H1 (cell line): ENCODE measurements at regions not wholly inside any gene's neighbourhood (a gene's known extent, or its start where the extent isn't known, plus 50 kb on each side); places are given as distances from the start of the nearest gene placed in this dataset.

Experiments
- CTCF ChIA-PET: fragments of 300-600 bp; sonication (Branson Sonifier 250); formaldehyde crosslinking; loops from one replicate; lab custom pipeline; 2021; ENCODE audit not compliant: partially characterized antibody; lab: Charles Lee
- POLR2A ChIA-PET: fragments of 300-600 bp; sonication (Branson Sonifier 250); formaldehyde crosslinking; loops from one replicate; lab custom pipeline; 2021; ENCODE audit warnings: inconsistent platforms; ENCODE audit not compliant: partially characterized antibody; lab: Charles Lee
- DNase-seq, 2 experiments: peaks; one replicate each; pipeline versions ENCODE4 v3.0.0 to v3.0.0-alpha.2; 2010 to 2022; ENCODE audit warnings: low spot score in 2 of 2, low read depth in 1 of 2, mixed read lengths in 1 of 2
- FAIRE-seq: peaks from 2 replicates; lab custom pipeline; 2011; peaks lifted over from hg19 to GRCh38; lab: Jason Lieb, UNC
- H2AFZ ChIP-seq: 2 replicates; pipeline ENCODE4 v1.8.1; 2012; ENCODE audit warnings: low read length, inconsistent platforms
- H2AK5ac ChIP-seq: 2 replicates; pipeline ENCODE4 v1.6.1; 2013; ENCODE audit warnings: low read depth, low read length
- H2BK120ac ChIP-seq: replicated peaks from 2 replicates; pipeline ENCODE3; 2013; ENCODE audit warnings: low read depth, low read length, inconsistent platforms
- H2BK12ac ChIP-seq: 2 replicates; pipeline ENCODE4 v1.6.1; 2013; ENCODE audit warnings: low read depth, low read length
- H2BK15ac ChIP-seq: 2 replicates; pipeline ENCODE4 v1.6.1; 2013; ENCODE audit warnings: low read length
- H2BK20ac ChIP-seq: 2 replicates; pipeline ENCODE4 v1.6.1; 2013; ENCODE audit warnings: low read length
- H2BK5ac ChIP-seq: 2 replicates; pipeline ENCODE4 v1.6.1; 2013; ENCODE audit warnings: low read depth, low read length
- H3K14ac ChIP-seq: 2 replicates; pipeline ENCODE4 v1.6.1; 2013; ENCODE audit warnings: inconsistent platforms; ENCODE audit not compliant: insufficient read length
- H3K18ac ChIP-seq: 2 replicates; pipeline ENCODE4 v1.6.1; 2013; ENCODE audit warnings: low read length; ENCODE audit errors: extremely low read depth
- H3K23ac ChIP-seq: 2 replicates; pipeline ENCODE4 v1.6.1; 2013; ENCODE audit warnings: inconsistent platforms; ENCODE audit not compliant: insufficient read length
- H3K23me2 ChIP-seq: 2 replicates; pipeline ENCODE4 v1.6.1; 2013; ENCODE audit warnings: low read depth, low read length
- H3K27ac ChIP-seq: 2 replicates; pipeline ENCODE4 v1.6.1; 2011; ENCODE audit warnings: low read depth, low read length, inconsistent platforms
- H3K27me3 ChIP-seq, 4 experiments: replicated peaks in 1 of 4; 1 replicate in 1 of 4; 2 replicates in 3 of 4; pipeline versions ENCODE4 v1.6.1 to v1.8.1; 2011 to 2013; ENCODE audit warnings: low read length in 3 of 4, mild to moderate bottlenecking in 3 of 4, inconsistent platforms in 2 of 4, mixed read lengths in 2 of 4, moderate library complexity in 1 of 4; ENCODE audit not compliant: control insufficient read depth in 3 of 4, insufficient read depth in 3 of 4; ENCODE audit errors: extremely low read depth in 1 of 4
- H3K36me3 ChIP-seq, 4 experiments: 2 replicates each; pipeline versions ENCODE4 v1.6.1 to v1.8.1; 2011 to 2013; ENCODE audit warnings: mild to moderate bottlenecking in 4 of 4, low read length in 3 of 4, moderate library complexity in 2 of 4, control low read depth in 1 of 4, inconsistent platforms in 1 of 4; ENCODE audit not compliant: insufficient read depth in 4 of 4, control insufficient read depth in 2 of 4
- H3K4ac ChIP-seq: replicated peaks from 2 replicates; pipeline ENCODE3; 2013; ENCODE audit warnings: low read length, low read depth, mixed read lengths, inconsistent platforms; ENCODE audit not compliant: insufficient read length
- H3K4me1 ChIP-seq, 4 experiments: replicated peaks in 1 of 4; 1 replicate in 1 of 4; 2 replicates in 3 of 4; pipeline versions ENCODE4 v1.6.1 to v1.8.1; 2011 to 2013; ENCODE audit warnings: low read length in 3 of 4, inconsistent platforms in 2 of 4, mixed read lengths in 1 of 4; ENCODE audit not compliant: insufficient read depth in 4 of 4, control insufficient read depth in 3 of 4
- H3K4me2 ChIP-seq, 2 experiments: 2 replicates each; pipeline versions ENCODE4 v1.6.1 to v1.8.1; 2011 to 2013; ENCODE audit warnings: low read depth in 2 of 2, low read length in 2 of 2, control low read depth in 1 of 2, inconsistent platforms in 1 of 2, mild to moderate bottlenecking in 1 of 2; ENCODE audit not compliant: insufficient read depth in 1 of 2
- H3K4me3 ChIP-seq, 4 experiments: fragments of 200-600, 300-600 bp in 1 of 4; sonication (generic), shearing (Covaris generic), sonication (Bioruptor Twin) in 1 of 4; 2 replicates each; pipeline versions ENCODE4 v1.5.1 to v1.8.1; 2011 to 2016; ENCODE audit warnings: low read length in 4 of 4, low read depth in 3 of 4, control low read depth in 2 of 4, inconsistent platforms in 2 of 4, mild to moderate bottlenecking in 2 of 4, mixed read lengths in 1 of 4, moderate library complexity in 1 of 4; ENCODE audit not compliant: insufficient read depth in 2 of 4; ENCODE audit errors: extremely low read depth in 1 of 4
- H3K56ac ChIP-seq: replicated peaks from 2 replicates; pipeline ENCODE3; 2013; ENCODE audit warnings: low read depth, mild to moderate bottlenecking, mixed read lengths, low read length, inconsistent platforms; ENCODE audit not compliant: insufficient read length
- H3K79me1 ChIP-seq: 2 replicates; pipeline ENCODE4 v1.6.1; 2013; ENCODE audit warnings: low read depth, low read length, control low read depth
- H3K79me2 ChIP-seq, 2 experiments: 2 replicates each; pipeline versions ENCODE4 v1.6.1 to v1.8.1; 2012 to 2013; ENCODE audit warnings: low read length in 2 of 2, mild to moderate bottlenecking in 2 of 2, inconsistent platforms in 1 of 2; ENCODE audit not compliant: insufficient read depth in 2 of 2, control insufficient read depth in 1 of 2
- H3K9ac ChIP-seq, 4 experiments: replicated peaks in 1 of 4; 1 replicate in 1 of 4; 2 replicates in 3 of 4; pipeline versions ENCODE4 v1.6.1 to v1.8.1; 2011 to 2013; ENCODE audit warnings: low read depth in 3 of 4, low read length in 3 of 4, control low read depth in 2 of 4, mild to moderate bottlenecking in 2 of 4, moderate library complexity in 2 of 4, inconsistent platforms in 1 of 4; ENCODE audit errors: extremely low read depth in 1 of 4
- H3K9me3 ChIP-seq, 2 experiments: 2 replicates each; pipeline versions ENCODE4 v1.6.1 to v1.8.1; 2012 to 2013; ENCODE audit warnings: mild to moderate bottlenecking in 2 of 2, moderate library complexity in 2 of 2, control low read depth in 1 of 2, inconsistent platforms in 1 of 2, low read depth in 1 of 2, low read length in 1 of 2, mixed read lengths in 1 of 2; ENCODE audit not compliant: insufficient read depth in 2 of 2
- H4K20me1 ChIP-seq, 2 experiments: replicated peaks in 1 of 2; 2 replicates each; pipeline versions ENCODE3 to v1.8.1; 2011 to 2013; ENCODE audit warnings: inconsistent platforms in 2 of 2, low read length in 2 of 2, mild to moderate bottlenecking in 1 of 2; ENCODE audit not compliant: insufficient read depth in 2 of 2, control insufficient read depth in 1 of 2
- H4K5ac ChIP-seq: 2 replicates; pipeline ENCODE4 v1.6.1; 2013; ENCODE audit warnings: low read length, low read depth, mixed read lengths, inconsistent platforms; ENCODE audit not compliant: insufficient read length
- H4K8ac ChIP-seq: 2 replicates; pipeline ENCODE4 v1.8.0; 2013; ENCODE audit warnings: mild to moderate bottlenecking, moderate library complexity, low read length, inconsistent platforms; ENCODE audit not compliant: insufficient read depth; ENCODE audit errors: extremely low read depth
- H4K91ac ChIP-seq: replicated peaks from 2 replicates; pipeline ENCODE3; 2013; ENCODE audit warnings: low read length, mixed read lengths, inconsistent platforms; ENCODE audit not compliant: insufficient read length
- POLR2A ChIP-seq, 2 experiments: IDR thresholded peaks; 1 replicate in 1 of 2; 2 replicates in 1 of 2; pipeline ENCODE4 v1.6.1; 2011; ENCODE audit warnings: low read depth in 2 of 2, low read length in 2 of 2, mild to moderate bottlenecking in 2 of 2; ENCODE audit errors: control extremely low read depth in 1 of 2
- WGBS, 2 experiments: shearing (Covaris generic) in 1 of 2; methylation state at CpG; one replicate each; pipeline versions ENCODE4 v1.1.6 to v1.1.7; 2013 to 2015; ENCODE audit warnings: low lambda C conversion rate in 2 of 2, mixed read lengths in 2 of 2, inconsistent platforms in 1 of 2, low coverage in 1 of 2, missing lambda C conversion rate in 1 of 2; ENCODE audit not compliant: insufficient replicate concordance in 2 of 2, insufficient coverage in 1 of 2, insufficient read length in 1 of 2; ENCODE audit errors: extremely low coverage in 1 of 2, missing lambda C conversion rate in 1 of 2; 5-methylcytosine and 5-hydroxymethylcytosine counted together

DNA sequence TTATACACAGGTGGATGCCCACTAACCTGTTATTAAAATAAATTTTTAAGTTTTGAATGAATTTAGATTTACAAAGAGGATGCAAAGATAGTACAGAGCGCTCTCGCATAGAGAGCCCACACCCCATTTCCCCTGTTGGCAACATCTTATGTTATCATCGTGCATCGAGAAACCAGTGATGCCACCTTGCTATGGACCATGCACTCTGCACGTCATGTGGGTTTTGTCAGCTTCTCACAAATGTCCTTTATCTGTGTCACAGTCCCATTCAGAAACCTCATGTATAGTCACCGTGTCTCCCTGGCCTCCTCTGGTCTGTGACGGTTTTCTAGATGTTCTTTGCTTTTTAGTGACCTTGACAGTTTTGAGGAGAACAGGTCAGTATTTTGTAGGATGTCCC lies 60.0 kb downstream of the ING1 start:
- FAIRE-seq (no peak), DNase-seq (no peak)
- Histone ChIP-seq H3K4me2 (no peak overlapping the region), H4K91ac (no peak overlapping the region), H4K5ac (no peak overlapping the region), H3K4ac (no peak overlapping the region), H2BK20ac (no peak overlapping the region), H2BK120ac (no peak overlapping the region), H3K27ac (no peak overlapping the region), H3K79me2 (no peaks in the 10 kb centered on the region), H3K4me1 (no peaks in the 10 kb centered on the region), H2AFZ (no peak overlapping the region), H3K9ac (no peak overlapping the region), H3K14ac (no peak overlapping the region), H3K36me3 (no peaks in the 10 kb centered on the region), H3K9me3 (no peaks in the 10 kb centered on the region), H3K56ac (no peak overlapping the region), H4K20me1 (no peaks in the 10 kb centered on the region), H2BK15ac (no peak overlapping the region), H3K27me3 (no peaks in the 10 kb centered on the region; a peak in 1 of 7 replicates), H2BK12ac (no peak overlapping the region), H2AK5ac (no peak overlapping the region), H3K18ac (no peak overlapping the region), H3K4me3 (no peak overlapping the region), H3K23ac (no peak overlapping the region), H4K8ac (no peak overlapping the region), H2BK5ac (no peak overlapping the region), H3K23me2 (no peaks in the 10 kb centered on the region), H3K79me1 (no peaks in the 10 kb centered on the region)
- ChIA-PET CTCF (interaction anchor here (1.1 kb wide), 1 partner anchor 57 kb away, joined by 3 read pairs; no protein-coding TSS in a partner anchor), POLR2A (no interaction called here)
- 93% methylated on average over 7 of the region's 7 CpGs; no CpG with 5 or more reads in 1 of the 2 experiments for WGBS, 2 experiments
- no peak for TF ChIP-seq POLR2A (IDR thresholded peaks at IDR 0.05; ENCODE audit: control extremely low read depth in 1 of 2, low read depth in 2 of 2, low read length in 2 of 2)
